Esophagus (tissue), 2 donors: ENCODE measurements at regions not wholly inside any gene's neighbourhood (a gene's known extent, or its start where the extent isn't known, plus 50 kb on each side); places are given as distances from the start of the nearest gene placed in this dataset.

Experiments
- H3K27ac ChIP-seq, 2 donors: one replicate each; pipeline ENCODE4 v1.5.1; 2013; ENCODE audit warnings: low read depth in 2 of 2, mild to moderate bottlenecking in 2 of 2, inconsistent platforms in 1 of 2, low read length in 1 of 2, moderate library complexity in 1 of 2
- H3K27me3 ChIP-seq, 2 donors: one replicate each; pipeline ENCODE4 v1.6.1; 2013; ENCODE audit warnings: low read length in 2 of 2, control low read depth in 1 of 2, mild to moderate bottlenecking in 1 of 2; ENCODE audit not compliant: insufficient read depth in 2 of 2, control insufficient read depth in 1 of 2
- H3K36me3 ChIP-seq, 2 donors: one replicate each; pipeline ENCODE4 v1.6.1; 2013; ENCODE audit warnings: low read length in 1 of 2; ENCODE audit not compliant: control insufficient read depth in 2 of 2, insufficient read depth in 2 of 2
- H3K4me1 ChIP-seq, 2 donors: one replicate each; pipeline ENCODE4 v1.6.1; 2013; ENCODE audit warnings: low read length in 1 of 2; ENCODE audit not compliant: control insufficient read depth in 2 of 2, insufficient read depth in 2 of 2
- H3K4me3 ChIP-seq, 2 donors: one replicate each; pipeline ENCODE4 v1.5.1; 2013; ENCODE audit warnings: low read length in 2 of 2, mild to moderate bottlenecking in 2 of 2, low read depth in 1 of 2, moderate library complexity in 1 of 2
- H3K9me3 ChIP-seq, 2 donors: one replicate each; pipeline ENCODE4 v1.6.1; 2013; ENCODE audit warnings: mild to moderate bottlenecking in 2 of 2, low read depth in 1 of 2, low read length in 1 of 2, moderate library complexity in 1 of 2; ENCODE audit not compliant: control insufficient read depth in 2 of 2, insufficient read depth in 1 of 2
- WGBS, 2 donors: extraction: QIAGEN DNeasy Blood & Tissue Kit; methylation state at CpG; one replicate each; pipeline ENCODE4 v1.1.7; 2013; 5-methylcytosine and 5-hydroxymethylcytosine counted together
- donor health status: healthy with polysubstance abuse.
- donor health status: Bipolar disorder and iron deficiency.

DNA sequence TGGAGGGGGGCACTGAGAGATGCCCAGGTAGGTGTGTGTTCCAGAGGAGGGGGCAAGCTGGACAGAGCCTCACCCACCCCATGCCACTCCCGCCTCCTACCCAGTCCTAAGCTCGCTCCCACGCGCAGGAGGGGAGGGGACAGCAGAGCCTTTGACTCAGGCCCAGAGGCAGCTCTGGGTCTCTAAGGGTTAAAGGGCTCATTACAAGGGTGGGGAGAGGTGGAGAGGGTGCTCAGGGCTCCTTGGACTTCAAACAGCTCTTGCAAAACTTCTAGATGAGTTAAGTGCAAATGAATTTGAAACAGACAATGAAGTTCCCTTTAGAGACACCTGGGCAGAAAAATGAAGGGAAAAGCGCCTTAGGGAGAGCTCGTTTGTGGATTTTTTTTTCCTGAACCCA is 104.2 kb upstream of the CASZ1 start:
- Histone ChIP-seq H3K27me3 (no peaks in the 10 kb centered on the region), H3K4me1 (peaks cover 7 to 30% of the 10 kb centered on the region in 2 donors), H3K27ac (peak overlapping the region; percentile 85), H3K9me3 (no peaks in the 10 kb centered on the region), H3K4me3 (no peak overlapping the region), H3K36me3 (no peaks in the 10 kb centered on the region)
- 46 to 64% methylated on average over 6 of the region's 6 CpGs for WGBS, 2 donors

DNA sequence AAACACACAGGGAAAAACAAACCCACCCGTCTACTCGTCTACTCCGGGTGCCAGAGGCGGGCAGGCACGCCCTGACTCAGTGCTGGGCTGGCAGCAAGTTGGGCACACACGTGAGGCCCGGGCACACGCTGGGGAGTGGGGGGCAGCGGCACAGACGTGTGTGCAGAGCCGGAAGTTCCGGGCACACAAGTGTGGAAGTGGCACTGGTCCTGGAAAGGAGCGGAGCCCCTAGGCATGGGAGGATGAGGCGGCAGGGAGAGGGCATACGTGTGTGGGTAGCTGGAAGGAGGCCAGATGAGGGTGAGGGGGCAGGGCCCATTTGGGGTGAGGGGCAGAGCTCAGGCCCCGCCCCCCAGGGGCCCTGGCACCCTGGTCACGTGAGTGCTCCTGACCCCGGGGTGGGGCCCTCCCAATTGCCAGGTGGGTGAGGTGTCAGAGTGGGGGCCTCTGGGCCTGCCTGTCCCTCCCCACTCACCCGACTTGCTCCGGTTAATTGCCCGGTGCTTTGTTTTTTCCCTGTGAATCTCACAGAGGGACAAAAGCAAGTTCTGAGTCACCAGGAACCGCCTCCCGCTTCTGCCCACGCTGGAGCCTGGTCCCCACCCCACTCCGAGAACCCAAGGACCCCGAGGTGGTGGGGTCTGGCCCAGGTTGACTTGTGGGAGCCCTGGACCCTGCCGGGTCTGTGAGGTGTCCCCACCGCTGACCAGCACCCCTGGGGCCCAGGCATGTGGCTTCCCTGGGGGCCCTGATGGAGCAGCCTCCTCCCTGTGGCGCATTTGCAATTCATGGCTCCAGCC is 104.8 kb upstream of the CASZ1 start:
- no peaks in the 10 kb centered on the region for H3K36me3 ChIP-seq
- no peaks in the 10 kb centered on the region for H3K9me3 ChIP-seq
- peaks cover 7 to 30% of the 10 kb centered on the region in 2 donors for H3K4me1 ChIP-seq
- H3K27me3 ChIP-seq: no peaks in the 10 kb centered on the region
- H3K4me3 ChIP-seq: no peak overlapping the region
- peak overlapping the region; percentile 85 for H3K27ac ChIP-seq
- WGBS, 2 donors: 40 to 50% methylated on average over 29 of the region's 29 CpGs

DNA sequence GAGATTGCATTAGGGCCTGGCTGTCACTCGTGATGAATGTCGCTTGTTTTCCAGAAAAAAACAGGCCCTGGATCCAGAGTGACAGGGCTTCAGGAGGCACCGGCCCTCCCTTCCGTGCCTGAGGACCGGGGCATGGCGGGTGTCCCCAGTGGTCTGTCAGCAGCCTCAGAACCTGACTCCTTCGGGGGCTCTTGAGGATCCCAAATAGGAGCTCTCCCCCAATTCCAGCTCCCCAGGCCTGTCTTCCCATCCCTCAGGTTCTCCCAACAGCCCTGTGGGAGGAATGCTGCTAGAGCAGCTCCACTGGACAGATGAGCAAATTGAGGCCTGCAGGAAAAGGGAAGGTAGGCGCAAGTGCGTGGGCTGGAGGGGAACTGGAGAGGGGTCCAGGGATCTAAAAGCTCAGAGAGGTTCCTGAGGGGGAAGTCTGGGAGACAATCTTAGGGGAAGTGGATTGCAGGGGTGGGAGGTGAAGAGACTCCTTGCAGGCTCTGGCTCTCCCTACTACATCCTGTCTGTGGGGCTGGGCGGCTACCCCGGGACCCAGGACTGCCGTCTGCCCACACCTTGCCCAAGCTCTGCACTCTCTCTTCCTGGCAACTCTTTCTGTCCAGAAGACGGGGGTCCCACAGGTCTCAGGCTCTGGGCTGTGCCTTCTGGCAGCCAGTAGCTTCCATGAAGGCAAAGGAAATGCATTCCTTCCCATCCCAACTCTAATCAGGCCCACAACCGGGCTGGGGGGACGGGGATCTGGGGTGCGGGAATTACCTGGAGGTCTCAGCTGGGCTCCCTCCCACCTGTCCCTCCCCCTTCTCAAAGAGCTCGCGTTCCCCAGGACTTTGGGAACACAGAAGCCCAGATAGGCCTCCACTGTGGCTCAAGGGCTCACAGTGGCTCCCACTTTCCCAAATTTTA is 105.7 kb upstream of the CASZ1 start:
- Histone ChIP-seq H3K9me3 (no peaks in the 10 kb centered on the region), H3K4me3 (no peak overlapping the region), H3K4me1 (peaks cover 7 to 34% of the 10 kb centered on the region in 2 donors), H3K36me3 (no peaks in the 10 kb centered on the region), H3K27ac (peak overlapping the region; percentile 85), H3K27me3 (no peaks in the 10 kb centered on the region)
- 77 to 80% methylated on average over 18 of the region's 18 CpGs for WGBS, 2 donors

DNA sequence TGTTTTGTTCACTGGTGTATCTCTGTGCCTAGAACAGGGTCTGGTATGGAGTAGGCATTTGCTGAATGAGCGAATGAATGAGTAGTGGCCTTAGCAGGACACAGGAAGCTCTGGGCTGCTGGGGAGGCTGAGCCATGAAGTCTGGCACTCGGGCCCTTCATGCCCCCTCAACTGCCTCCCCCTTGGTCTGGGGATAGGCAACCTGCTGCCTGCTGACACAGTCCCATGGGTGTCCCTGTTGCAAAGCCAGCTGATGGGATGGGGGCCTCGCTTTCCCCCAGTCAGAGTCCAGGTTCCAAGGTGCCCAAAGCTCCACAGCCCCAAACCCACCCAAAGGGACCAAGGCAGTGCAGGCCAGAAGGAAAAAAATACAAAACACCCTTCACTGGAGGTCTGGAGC is 107.0 kb upstream of the CASZ1 start:
- Histone ChIP-seq H3K36me3 (no peaks in the 10 kb centered on the region), H3K4me1 (peaks cover 4 to 34% of the 10 kb centered on the region in 2 donors), H3K27ac (peak overlapping the region in 1 of 2 donors; percentile 38), H3K27me3 (no peaks in the 10 kb centered on the region), H3K4me3 (no peak overlapping the region), H3K9me3 (no peaks in the 10 kb centered on the region)
- WGBS, 2 donors: 86 to 89% methylated on average over 3 of the region's 3 CpGs

DNA sequence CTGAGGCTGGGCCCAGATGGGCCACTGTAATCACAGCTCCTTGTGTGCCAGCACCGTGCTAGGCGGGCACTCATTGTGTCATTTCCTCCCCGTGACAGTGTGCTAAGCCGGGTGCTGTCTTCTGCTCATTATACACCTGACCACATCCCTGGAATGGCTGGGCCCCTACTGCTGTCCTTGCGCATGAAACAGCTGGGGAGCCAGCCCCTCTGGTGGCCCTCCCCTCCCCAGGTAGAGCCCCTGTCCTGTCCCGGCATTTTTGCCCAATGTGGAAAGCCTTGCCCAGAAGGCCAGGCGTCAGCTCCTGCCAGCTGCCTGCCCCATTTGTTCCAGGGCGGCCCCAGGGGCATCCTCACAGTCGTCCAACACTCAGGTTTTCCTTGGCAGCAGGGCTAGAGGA is 107.4 kb upstream of the CASZ1 start:
- Histone ChIP-seq H3K4me1 (peaks cover 2 to 30% of the 10 kb centered on the region in 2 donors), H3K27ac (peak overlapping the region in 1 of 2 donors; percentile 28)
- 46 to 53% methylated on average over 9 of the region's 9 CpGs for WGBS, 2 donors

DNA sequence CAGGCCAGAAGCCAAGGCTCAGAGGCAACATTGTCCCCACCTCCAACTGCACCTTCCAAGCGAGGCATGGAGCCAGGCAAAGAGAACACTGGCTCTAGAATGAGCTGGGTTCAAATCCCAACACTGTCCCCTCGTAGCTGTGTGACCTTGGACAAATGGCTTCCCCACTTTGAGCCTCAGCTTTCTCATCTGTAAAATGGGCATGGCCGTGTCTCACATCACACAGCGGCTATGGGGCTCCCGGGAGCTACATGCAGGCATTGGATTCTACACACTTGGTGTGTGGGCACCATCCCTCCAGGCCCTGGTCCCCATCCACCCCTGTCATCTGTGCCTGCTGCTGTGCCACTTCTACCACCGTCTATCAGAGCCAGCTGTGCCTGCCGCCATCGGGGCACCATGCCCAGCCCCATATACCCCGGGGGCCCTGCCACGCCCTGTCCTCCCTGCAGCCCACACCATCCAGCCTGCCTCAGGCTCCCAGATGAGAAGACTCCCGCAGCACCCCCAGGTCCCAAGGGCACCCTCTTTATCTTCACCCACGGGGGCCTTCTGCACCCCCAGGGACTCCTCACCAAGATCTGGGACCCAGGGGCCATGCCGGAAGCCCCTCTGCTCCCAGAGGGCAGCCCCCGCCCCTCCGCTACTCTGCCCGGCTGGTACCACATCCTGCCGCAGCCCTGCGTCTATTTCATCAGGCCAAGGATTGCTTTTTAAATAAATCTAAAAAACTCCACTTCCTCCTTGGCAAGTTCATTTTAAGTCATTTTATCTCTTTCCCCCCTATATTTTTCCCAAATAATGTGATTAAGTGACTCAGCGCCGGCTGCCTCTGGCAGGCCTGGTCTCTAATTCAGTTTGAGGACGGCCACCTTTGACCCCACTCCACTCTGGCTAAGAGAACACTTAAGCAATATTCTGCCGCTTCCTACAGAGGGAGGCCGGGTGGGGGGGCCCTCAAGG is 107.8 kb upstream of the TARDBP start:
- Histone ChIP-seq H3K27me3 (no peaks in the 10 kb centered on the region), H3K36me3 (no peaks in the 10 kb centered on the region), H3K4me3 (no peak overlapping the region), H3K4me1 (peaks cover 2 to 26% of the 10 kb centered on the region in 2 donors), H3K9me3 (no peaks in the 10 kb centered on the region), H3K27ac (peak overlapping the region in 1 of 2 donors; percentile 28)
- WGBS, 2 donors: 66 to 68% methylated on average over 23 of the region's 23 CpGs

More for the DNA sequence above, 107.4 kb upstream of the CASZ1 start:
- no peaks in the 10 kb centered on the region for H3K9me3 ChIP-seq
- no peaks in the 10 kb centered on the region for H3K27me3 ChIP-seq
- no peaks in the 10 kb centered on the region for H3K36me3 ChIP-seq
- H3K4me3 ChIP-seq: no peak overlapping the region

- 66 to 68% methylated on average over 14 to 16 of the region's 16 CpGs for WGBS, 2 donors
- Histone ChIP-seq H3K4me1 (peaks cover 0 to 19% of the 10 kb centered on the region in 2 donors), H3K4me3 (no peak overlapping the region), H3K27me3 (no peaks in the 10 kb centered on the region), H3K36me3 (no peaks in the 10 kb centered on the region), H3K27ac (no peak overlapping the region), H3K9me3 (no peaks in the 10 kb centered on the region)
Measured at GRCh38 chr1:10905841-10906655, 106.4 kb upstream of the TARDBP start.

- Histone ChIP-seq H3K27me3 (no peaks in the 10 kb centered on the region), H3K4me1 (peaks cover 0 to 15% of the 10 kb centered on the region in 2 donors), H3K4me3 (no peak overlapping the region), H3K27ac (peak overlapping the region in 1 of 2 donors; percentile 13), H3K36me3 (no peaks in the 10 kb centered on the region), H3K9me3 (no peaks in the 10 kb centered on the region)
- 38 to 55% methylated on average over 14 of the region's 14 CpGs for WGBS, 2 donors
Measured at GRCh38 chr1:10906866-10907519, 105.5 kb upstream of the TARDBP start.
